ENCODE measurements at regions not wholly inside any gene's neighbourhood (a gene's known extent, or its start where the extent isn't known, plus 50 kb on each side); places are given as distances from the start of the nearest gene placed in this dataset.

DNA sequence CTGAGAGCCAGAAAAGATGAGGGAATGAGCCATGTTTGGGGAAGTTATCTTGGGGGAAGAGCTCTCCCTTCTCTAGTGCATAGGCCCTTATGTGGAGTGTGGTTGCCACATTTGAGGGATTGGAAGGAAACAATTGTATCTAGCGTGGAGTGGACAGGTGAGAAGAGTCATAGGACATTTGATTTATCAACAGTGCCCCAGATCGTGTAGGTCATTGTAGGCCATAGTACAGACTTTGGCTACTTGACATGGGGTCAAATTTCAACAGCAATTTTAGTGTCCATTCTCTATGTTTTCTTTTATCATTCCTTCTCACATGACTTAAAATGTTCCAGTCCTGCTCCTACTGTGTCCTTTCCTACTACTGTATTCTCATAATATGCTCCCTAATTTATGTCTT is 1182.8 kb downstream of the SORCS1 start:
- no peaks in the 10 kb centered on the region for H3K27me3 Mint-ChIP-seq
- no peak overlapping the region for H3K4me3 Mint-ChIP-seq
- H3K36me3 Mint-ChIP-seq (ENCODE audit: low read depth): no peaks in the 10 kb centered on the region
- no peak overlapping the region for H3K27ac Mint-ChIP-seq
- CTCF ChIA-PET: no interaction called here
- no peaks in the 10 kb centered on the region for H3K9me3 Mint-ChIP-seq
- DNase-seq: no peak
- H3K4me1 Mint-ChIP-seq: no peaks in the 10 kb centered on the region
- POLR2A ChIA-PET: no interaction called here

DNA sequence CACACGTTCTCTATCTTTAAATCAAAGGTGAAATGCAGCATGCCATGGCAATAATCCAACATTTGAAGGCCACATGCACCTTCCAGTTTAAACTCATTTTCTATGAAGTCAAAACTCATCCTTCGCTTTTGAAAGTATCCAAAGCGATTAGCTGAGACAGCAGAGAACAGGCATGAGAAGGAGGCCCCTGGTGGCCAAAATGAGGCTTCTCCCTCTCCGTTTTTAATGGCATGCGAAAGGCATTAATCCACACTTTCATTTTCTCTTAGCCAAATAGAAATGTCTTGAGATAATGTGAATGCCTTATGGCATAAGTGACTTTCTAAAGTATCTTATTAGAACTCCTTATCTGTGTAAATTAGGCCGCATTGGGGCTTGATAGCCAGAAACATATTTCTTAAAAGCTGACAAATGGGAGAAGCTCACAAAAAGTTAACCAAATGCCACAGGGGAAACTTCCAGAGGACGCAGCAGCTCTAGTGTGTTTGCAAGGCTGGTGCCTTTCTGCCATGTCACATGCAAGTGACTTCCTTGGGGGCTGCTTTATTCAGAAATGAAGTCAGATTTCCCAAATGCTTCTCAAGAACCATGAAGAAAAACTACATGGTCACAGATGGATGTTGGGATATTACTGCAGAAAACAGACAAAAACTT is 1189.6 kb downstream of the SORCS1 start:
- no peaks in the 10 kb centered on the region for H3K36me3 Mint-ChIP-seq (ENCODE audit: low read depth)
- no peaks in the 10 kb centered on the region for H3K27me3 Mint-ChIP-seq
- H3K27ac Mint-ChIP-seq: no peak overlapping the region
- POLR2A ChIA-PET: no interaction called here
- no peak for DNase-seq
- no peaks in the 10 kb centered on the region for H3K4me1 Mint-ChIP-seq
- H3K4me3 Mint-ChIP-seq: no peak overlapping the region
- CTCF ChIA-PET: no interaction called here
- H3K9me3 Mint-ChIP-seq: no peaks in the 10 kb centered on the region

DNA sequence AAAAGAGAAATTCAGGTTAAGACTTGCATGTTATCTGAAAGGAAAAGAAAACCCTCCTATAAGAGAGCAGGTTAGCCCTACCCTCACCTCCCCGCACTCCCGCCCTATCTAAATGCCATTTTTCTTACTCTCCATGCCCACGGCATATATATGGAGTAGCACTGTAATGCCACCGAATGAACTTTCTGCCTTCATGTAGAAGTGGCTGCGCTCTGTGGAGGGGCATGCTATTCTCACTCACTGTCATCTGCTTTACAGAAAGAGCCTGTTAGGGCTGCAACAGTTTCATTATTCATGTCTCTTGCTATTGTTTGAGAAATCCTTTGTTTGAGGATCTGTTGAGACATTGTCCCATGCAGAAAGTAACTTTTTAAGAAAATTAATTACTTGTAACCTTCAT is 1190.6 kb downstream of the SORCS1 start:
- ChIA-PET CTCF (no interaction called here), POLR2A (no interaction called here)
- no peaks in the 10 kb centered on the region for H3K36me3 Mint-ChIP-seq (ENCODE audit: low read depth)
- no peaks in the 10 kb centered on the region for H3K9me3 Mint-ChIP-seq
- H3K4me3 Mint-ChIP-seq: no peak overlapping the region
- H3K4me1 Mint-ChIP-seq: no peaks in the 10 kb centered on the region
- DNase-seq: no peak
- no peak overlapping the region for H3K27ac Mint-ChIP-seq
- no peaks in the 10 kb centered on the region for H3K27me3 Mint-ChIP-seq

DNA sequence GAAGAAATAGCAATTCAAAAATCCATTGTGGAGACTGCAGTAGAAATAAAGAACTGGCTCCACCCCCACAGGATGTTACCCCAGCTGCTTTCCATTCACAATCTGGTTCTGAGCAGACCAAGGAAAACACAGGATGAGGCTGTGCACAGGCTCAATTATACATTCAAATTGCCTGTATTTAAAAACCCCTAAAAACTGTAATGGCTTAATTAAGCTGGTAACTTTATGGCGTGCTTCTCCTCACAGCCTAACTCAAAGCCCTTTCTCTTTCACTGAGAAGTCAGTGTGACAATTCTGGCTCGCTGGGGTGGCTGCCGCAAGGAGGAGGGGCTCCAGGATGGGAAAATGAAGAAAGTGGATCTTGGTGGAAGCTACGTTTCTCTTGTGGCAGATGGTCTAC is 1191.1 kb downstream of the SORCS1 start:
- ChIA-PET POLR2A (no interaction called here), CTCF (no interaction called here)
- Mint-ChIP-seq H3K36me3 (ENCODE audit: low read depth) (no peaks in the 10 kb centered on the region), H3K27me3 (no peaks in the 10 kb centered on the region), H3K9me3 (no peaks in the 10 kb centered on the region), H3K4me3 (no peak overlapping the region), H3K27ac (no peak overlapping the region), H3K4me1 (no peaks in the 10 kb centered on the region)
- DNase-seq: no peak

DNA sequence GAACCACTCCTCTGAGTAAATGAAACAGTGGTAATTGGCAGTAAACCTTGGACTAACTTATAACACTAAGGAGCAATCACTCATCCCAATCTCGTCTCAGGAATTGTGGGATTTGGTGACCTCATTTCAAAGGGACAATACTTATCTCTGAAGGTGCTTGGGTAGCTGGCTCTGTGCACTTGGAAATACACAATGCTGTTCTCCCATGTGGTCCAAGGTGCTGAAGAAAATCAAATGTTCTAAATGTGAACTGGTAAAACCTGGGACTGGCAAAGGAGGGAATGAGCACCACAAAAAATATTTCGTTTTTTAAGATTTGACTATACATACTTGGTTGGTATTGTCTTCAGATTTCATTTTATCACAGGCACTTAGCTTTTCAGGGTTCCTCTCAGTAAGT is 1193.0 kb downstream of the SORCS1 start:
- CTCF ChIA-PET: no interaction called here
- Mint-ChIP-seq H3K27ac (no peak overlapping the region), H3K4me1 (no peaks in the 10 kb centered on the region)

DNA sequence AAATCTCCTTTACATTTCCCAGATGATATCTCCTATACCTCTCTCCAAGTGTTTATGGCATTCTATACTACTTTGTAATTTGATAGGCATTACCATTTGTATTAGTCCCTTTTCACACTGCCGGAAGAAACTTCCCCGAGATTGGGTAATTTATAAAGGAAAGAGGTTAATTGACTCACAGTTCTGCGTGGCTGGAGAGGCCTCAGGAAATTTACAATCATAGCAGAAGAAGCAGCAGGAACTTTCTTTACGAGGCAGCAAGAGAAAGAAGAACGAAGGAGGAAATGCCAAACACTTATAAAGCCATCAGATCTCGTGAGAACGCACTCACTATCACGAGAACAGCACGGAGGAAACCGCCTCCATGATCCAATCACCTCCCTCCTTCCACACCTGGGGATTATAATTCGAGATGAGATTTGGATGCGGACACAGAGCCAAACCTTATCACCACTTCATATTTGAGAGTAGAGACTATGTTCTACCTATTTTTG is 1194.6 kb downstream of the SORCS1 start:
- Mint-ChIP-seq H3K4me1 (no peaks in the 10 kb centered on the region), H3K36me3 (ENCODE audit: low read depth) (no peaks in the 10 kb centered on the region), H3K9me3 (no peaks in the 10 kb centered on the region), H3K4me3 (no peak overlapping the region), H3K27ac (no peak overlapping the region), H3K27me3 (no peaks in the 10 kb centered on the region)
- ChIA-PET CTCF (no interaction called here), POLR2A (no interaction called here)
- no peak for DNase-seq

More for the DNA sequence above, 1193.0 kb downstream of the SORCS1 start:
- Mint-ChIP-seq H3K9me3 (no peaks in the 10 kb centered on the region), H3K27me3 (no peaks in the 10 kb centered on the region), H3K36me3 (ENCODE audit: low read depth) (no peaks in the 10 kb centered on the region), H3K4me3 (no peak overlapping the region)
- DNase-seq: no peak
- POLR2A ChIA-PET: no interaction called here

DNA sequence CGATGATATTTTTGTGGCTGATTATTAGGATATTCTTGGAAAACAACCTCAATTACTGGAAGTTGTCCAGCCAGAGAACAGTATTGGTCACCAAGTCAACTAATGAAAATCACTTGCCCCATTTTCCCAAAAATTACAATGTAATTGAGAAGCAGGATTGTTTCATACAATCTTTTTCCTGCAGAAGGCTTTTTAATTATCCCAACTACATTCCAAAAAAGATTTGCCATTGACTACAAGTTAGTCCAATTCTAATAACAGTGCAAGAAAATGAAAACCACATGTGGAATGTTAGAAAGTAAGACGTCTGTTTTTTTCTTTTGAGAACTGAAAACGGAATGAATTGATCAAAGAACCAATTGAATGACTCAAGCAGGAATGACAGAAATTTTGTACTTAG is 1195.8 kb downstream of the SORCS1 start:
- Mint-ChIP-seq H3K9me3 (no peaks in the 10 kb centered on the region), H3K4me3 (no peak overlapping the region), H3K4me1 (no peaks in the 10 kb centered on the region), H3K27ac (no peak overlapping the region), H3K27me3 (no peaks in the 10 kb centered on the region), H3K36me3 (ENCODE audit: low read depth) (no peaks in the 10 kb centered on the region)
- CTCF ChIA-PET: no interaction called here
- no peak for DNase-seq
- POLR2A ChIA-PET: no interaction called here

DNA sequence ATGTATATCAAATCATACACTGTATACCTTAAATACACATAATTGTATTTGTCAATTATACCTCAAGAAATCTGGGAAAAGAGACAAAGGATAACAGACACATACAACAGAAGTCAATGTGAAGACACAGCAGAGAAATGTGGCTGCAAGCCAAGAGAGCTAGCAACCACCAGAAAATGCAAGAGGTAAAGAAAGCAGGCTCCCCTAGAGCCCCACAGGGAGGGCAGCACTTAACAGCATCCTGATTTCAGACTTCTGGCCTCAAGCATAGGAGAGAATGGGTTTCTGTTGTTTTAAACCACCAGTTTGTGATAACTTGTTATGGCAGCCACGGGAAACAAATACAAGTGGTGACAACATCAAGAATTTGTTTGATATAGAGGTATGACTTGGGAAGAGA is 1197.2 kb downstream of the SORCS1 start:
- Mint-ChIP-seq H3K4me3 (no peak overlapping the region), H3K27ac (no peak overlapping the region), H3K36me3 (ENCODE audit: low read depth) (no peaks in the 10 kb centered on the region), H3K9me3 (no peaks in the 10 kb centered on the region), H3K27me3 (no peaks in the 10 kb centered on the region), H3K4me1 (no peaks in the 10 kb centered on the region)
- DNase-seq: no peak
- ChIA-PET CTCF (no interaction called here), POLR2A (no interaction called here)

DNA sequence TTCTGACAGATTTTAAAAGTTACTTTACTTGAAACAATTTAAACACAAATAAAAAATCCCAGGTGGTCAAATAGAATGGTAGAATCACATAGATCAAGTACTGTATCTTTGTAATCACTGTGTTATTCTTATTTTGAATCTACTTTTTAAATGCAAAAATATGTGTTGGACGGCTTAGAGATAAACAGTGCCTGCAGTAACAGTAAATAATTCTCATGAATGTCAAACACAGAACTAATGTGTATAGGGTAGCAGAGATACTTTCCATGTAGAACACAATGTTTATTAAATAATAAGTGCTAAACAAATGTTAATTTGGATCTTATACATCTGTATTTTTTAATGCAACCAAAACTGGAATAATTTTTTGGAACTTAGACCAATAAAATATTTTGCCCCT is 1199.4 kb downstream of the SORCS1 start:
- ChIA-PET CTCF (no interaction called here), POLR2A (no interaction called here)
- Mint-ChIP-seq H3K9me3 (no peaks in the 10 kb centered on the region), H3K4me3 (no peak overlapping the region), H3K27ac (no peak overlapping the region), H3K4me1 (no peaks in the 10 kb centered on the region), H3K27me3 (no peaks in the 10 kb centered on the region), H3K36me3 (ENCODE audit: low read depth) (no peaks in the 10 kb centered on the region)
- DNase-seq: no peak

DNA sequence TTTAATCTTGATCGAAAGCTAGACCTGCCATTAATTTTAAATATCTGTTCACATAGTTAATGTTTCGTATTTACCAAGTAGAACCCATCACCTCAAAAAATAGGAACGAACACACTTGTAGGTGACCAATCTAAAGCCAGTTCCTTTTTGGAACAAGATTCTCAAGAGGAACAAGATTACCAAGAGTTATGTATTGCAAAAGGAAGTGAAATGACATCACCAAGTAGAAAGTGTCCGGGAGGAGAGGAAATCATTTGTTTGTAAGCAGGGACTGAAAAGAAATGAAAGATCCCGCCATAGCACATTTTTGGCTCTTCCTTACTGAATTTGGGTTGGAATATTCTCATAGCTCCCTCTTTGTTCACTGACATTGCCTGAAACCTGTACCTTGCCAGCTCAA is 1200.5 kb downstream of the SORCS1 start:
- Mint-ChIP-seq H3K27me3 (no peaks in the 10 kb centered on the region), H3K36me3 (ENCODE audit: low read depth) (no peaks in the 10 kb centered on the region), H3K27ac (no peak overlapping the region), H3K4me1 (no peaks in the 10 kb centered on the region), H3K4me3 (no peak overlapping the region), H3K9me3 (no peaks in the 10 kb centered on the region)
- DNase-seq: no peak
- ChIA-PET CTCF (no interaction called here), POLR2A (no interaction called here)

DNA sequence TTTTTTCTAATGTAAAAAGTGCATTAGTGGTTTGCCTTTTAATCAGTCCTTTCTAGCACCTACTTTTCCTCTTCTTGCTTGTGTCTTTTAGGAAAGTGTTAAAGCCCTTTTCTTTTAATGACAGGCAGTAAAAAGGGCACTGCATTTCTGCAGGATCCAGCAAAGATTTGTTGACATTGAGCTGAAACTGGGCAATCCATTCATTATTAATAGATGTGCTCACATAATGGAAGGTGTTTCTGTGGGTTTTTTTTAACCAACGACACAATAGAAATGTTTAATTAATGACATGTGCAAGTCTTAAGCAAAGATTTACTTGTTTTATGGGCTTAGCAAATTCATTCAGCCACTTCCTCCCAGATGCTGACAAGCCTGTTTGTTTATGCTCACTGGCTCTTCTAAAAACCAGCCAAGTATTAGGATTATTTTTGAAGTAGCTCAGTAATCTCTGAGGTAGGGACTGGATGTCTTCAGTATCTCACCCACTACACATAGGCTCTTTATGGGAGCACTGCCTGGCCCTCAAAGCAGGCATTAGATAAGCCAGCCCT is 1201.1 kb downstream of the SORCS1 start:
- Mint-ChIP-seq H3K4me3 (no peak overlapping the region), H3K27me3 (no peaks in the 10 kb centered on the region), H3K27ac (no peak overlapping the region), H3K9me3 (no peaks in the 10 kb centered on the region), H3K4me1 (no peaks in the 10 kb centered on the region), H3K36me3 (ENCODE audit: low read depth) (no peaks in the 10 kb centered on the region)
- no peak for DNase-seq
- ChIA-PET POLR2A (no interaction called here), CTCF (no interaction called here)

DNA sequence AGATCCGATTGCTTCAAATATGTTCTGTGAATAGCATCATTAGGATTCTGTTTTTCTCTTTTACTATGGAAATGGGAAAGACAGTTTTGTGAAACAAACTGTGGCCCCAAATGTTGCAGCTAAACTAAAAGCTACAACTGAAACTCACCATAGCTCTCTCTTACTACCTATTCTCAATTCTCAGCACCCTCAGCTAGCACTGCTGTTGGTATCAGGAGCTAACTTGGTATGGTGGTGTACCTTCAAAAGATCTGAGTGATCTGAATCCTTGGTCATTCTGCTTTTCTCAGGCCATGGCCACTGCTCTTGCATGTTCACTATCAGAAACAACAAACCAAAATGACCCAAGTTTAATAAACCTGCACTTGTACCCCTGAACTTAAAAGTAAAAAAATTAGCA is 1208.0 kb downstream of the SORCS1 start:
- CTCF ChIA-PET: no interaction called here
- Mint-ChIP-seq H3K9me3 (no peaks in the 10 kb centered on the region), H3K27me3 (no peaks in the 10 kb centered on the region), H3K36me3 (ENCODE audit: low read depth) (no peaks in the 10 kb centered on the region), H3K4me1 (no peaks in the 10 kb centered on the region), H3K27ac (no peak overlapping the region), H3K4me3 (no peak overlapping the region)
- no peak for DNase-seq
- POLR2A ChIA-PET: no interaction called here

DNA sequence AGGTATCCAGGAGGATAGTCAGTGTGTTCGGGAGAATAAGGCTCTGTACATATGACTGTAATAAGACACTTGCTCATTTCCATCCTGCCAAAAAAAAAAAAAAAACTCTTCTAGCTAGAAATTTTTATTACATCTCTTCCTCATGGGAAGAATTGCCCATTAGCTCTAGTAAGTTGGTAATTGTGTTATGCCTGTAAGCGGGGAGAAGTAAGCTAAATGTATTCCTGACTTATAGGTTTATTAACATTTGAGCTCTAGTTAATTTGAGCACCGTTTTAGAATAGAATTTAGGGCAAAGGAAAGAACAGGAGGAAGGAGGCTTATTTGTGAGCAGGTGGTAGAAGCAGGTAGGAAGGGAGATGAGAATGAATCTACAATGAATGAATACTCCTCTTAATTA is 1210.6 kb downstream of the SORCS1 start:
- Mint-ChIP-seq H3K27me3 (no peaks in the 10 kb centered on the region), H3K4me3 (no peak overlapping the region), H3K36me3 (ENCODE audit: low read depth) (no peaks in the 10 kb centered on the region), H3K9me3 (no peaks in the 10 kb centered on the region), H3K27ac (no peak overlapping the region), H3K4me1 (no peaks in the 10 kb centered on the region)
- ChIA-PET CTCF (interaction anchor here (0.6 to 0.7 kb wide), 2 partner anchors 34 to 206 kb away, joined by 3 to 4 read pairs; no protein-coding TSS in a partner anchor), POLR2A (no interaction called here)
- no peak for DNase-seq

DNA sequence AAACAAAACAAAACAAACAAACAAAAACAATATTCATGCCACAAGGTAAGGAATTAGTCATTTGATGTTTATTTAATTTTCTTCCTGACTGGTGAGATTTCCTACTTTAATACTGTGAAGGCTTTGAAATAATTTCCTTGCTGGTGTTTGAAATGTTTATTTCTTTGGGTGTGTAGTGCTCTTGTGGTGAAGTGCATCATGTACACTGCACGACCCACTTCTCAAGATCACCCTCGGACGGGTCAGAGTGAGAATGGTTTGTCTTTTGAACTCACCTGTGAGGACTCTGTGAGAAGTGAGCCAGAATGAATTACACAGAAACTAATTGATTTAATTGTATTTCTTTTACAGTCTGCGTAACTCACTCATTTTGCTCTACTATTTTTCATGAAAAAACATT is 1211.5 kb downstream of the SORCS1 start:
- CTCF ChIA-PET: no interaction called here
- DNase-seq: no peak
- Mint-ChIP-seq H3K27me3 (no peaks in the 10 kb centered on the region), H3K9me3 (no peaks in the 10 kb centered on the region), H3K36me3 (ENCODE audit: low read depth) (no peaks in the 10 kb centered on the region), H3K27ac (no peak overlapping the region), H3K4me3 (no peak overlapping the region), H3K4me1 (no peaks in the 10 kb centered on the region)
- POLR2A ChIA-PET: no interaction called here

Data from activated CD4-positive, alpha-beta T cell treated with anti-CD3 and anti-CD28 coated beads, Interleukin-2, amount 10 ng/mL, durations not matched to agents 7 days and 5 days (primary cell).